Keratinocyte (primary cell): ENCODE measurements at regions not wholly inside any gene's neighbourhood (a gene's known extent, or its start where the extent isn't known, plus 50 kb on each side); places are given as distances from the start of the nearest gene placed in this dataset.

Experiments
- DNase-seq: peaks from one replicate; pipeline ENCODE4 v3.0.0-alpha.2; 2011; ENCODE audit warnings: low read depth, missing footprints, low spot score
- FAIRE-seq: peaks from 2 replicates; lab custom pipeline; 2011; peaks lifted over from hg19 to GRCh38; lab: Jason Lieb, UNC
- H2AFZ ChIP-seq: 2 replicates; pipeline ENCODE4 v1.6.0; 2012; ENCODE audit warnings: low read length, control low read depth, inconsistent platforms; ENCODE audit not compliant: control insufficient read depth
- H3K27ac ChIP-seq: 2 replicates; pipeline ENCODE4 v1.5.1; 2011; ENCODE audit warnings: low read length; ENCODE audit not compliant: control insufficient read depth, insufficient read depth
- H3K27me3 ChIP-seq: 3 replicates; pipeline ENCODE4 v1.6.0; 2011; ENCODE audit warnings: low read length; ENCODE audit not compliant: control insufficient read depth, insufficient read depth; ENCODE audit errors: extremely low read depth
- H3K36me3 ChIP-seq, 2 experiments: 2 replicates in 1 of 2; 3 replicates in 1 of 2; pipeline ENCODE4 v1.5.1; 2011; ENCODE audit warnings: low read length in 2 of 2, mild to moderate bottlenecking in 1 of 2; ENCODE audit not compliant: control insufficient read depth in 2 of 2, insufficient read depth in 2 of 2; ENCODE audit errors: extremely low read depth in 1 of 2
- H3K4me1 ChIP-seq: 3 replicates; pipeline ENCODE4 v1.5.1; 2011; ENCODE audit warnings: low read length; ENCODE audit not compliant: control insufficient read depth, insufficient read depth; ENCODE audit errors: extremely low read depth
- H3K4me2 ChIP-seq: 3 replicates; pipeline ENCODE4 v1.6.0; 2011; ENCODE audit warnings: low read depth, low read length; ENCODE audit not compliant: control insufficient read depth, insufficient read depth; ENCODE audit errors: extremely low read depth
- H3K4me3 ChIP-seq, 3 experiments: fragments of 200-600 bp in 1 of 3; sonication (generic) in 1 of 3; 2 replicates in 2 of 3; 3 replicates in 1 of 3; pipeline ENCODE4 v1.5.1; 2011 to 2016; ENCODE audit warnings: low read length in 3 of 3, mild to moderate bottlenecking in 3 of 3, control low read depth in 2 of 3, inconsistent platforms in 1 of 3, low read depth in 1 of 3, mixed read lengths in 1 of 3, mixed run types in 1 of 3, moderate library complexity in 1 of 3; ENCODE audit not compliant: control insufficient read depth in 2 of 3, insufficient read depth in 2 of 3; ENCODE audit errors: extremely low read depth in 1 of 3
- H3K79me2 ChIP-seq: 2 replicates; pipeline ENCODE4 v1.6.0; 2012; ENCODE audit warnings: low read length; ENCODE audit not compliant: control insufficient read depth, insufficient read depth
- H3K9ac ChIP-seq: 3 replicates; pipeline ENCODE4 v1.6.0; 2011; ENCODE audit warnings: low read length; ENCODE audit not compliant: control insufficient read depth, insufficient read depth; ENCODE audit errors: extremely low read depth
- H3K9me1 ChIP-seq: 3 replicates; pipeline ENCODE4 v1.6.0; 2011; ENCODE audit warnings: low read length; ENCODE audit not compliant: control insufficient read depth, insufficient read depth; ENCODE audit errors: extremely low read depth
- H3K9me3 ChIP-seq: 2 replicates; pipeline ENCODE4 v1.5.1; 2012; ENCODE audit warnings: low read depth, low read length; ENCODE audit not compliant: control insufficient read depth
- H4K20me1 ChIP-seq: 3 replicates; pipeline ENCODE4 v1.6.0; 2011; ENCODE audit warnings: low read length; ENCODE audit not compliant: control insufficient read depth, insufficient read depth; ENCODE audit errors: extremely low read depth
- CTCF ChIP-seq, 3 experiments: IDR thresholded peaks in 1 of 3; conservative IDR thresholded peaks in 1 of 3; optimal IDR thresholded peaks in 1 of 3; 2 replicates in 2 of 3; 3 replicates in 1 of 3; pipeline versions ENCODE3 to v1.5.1; 2011; ENCODE audit warnings: low read length in 3 of 3, mild to moderate bottlenecking in 3 of 3, moderate library complexity in 2 of 3, control low read depth in 1 of 3, inconsistent platforms in 1 of 3; ENCODE audit not compliant: insufficient read depth in 2 of 3; ENCODE audit errors: extremely low read depth in 1 of 3
- EZH2 ChIP-seq: IDR thresholded peaks from one replicate; pipeline ENCODE4 v1.6.1; 2012; ENCODE audit warnings: inconsistent platforms, mild to moderate bottlenecking, low read length, moderate library complexity
- dilution Hi-C: fragments of 300-500 bp; cut with MboI; formaldehyde crosslinking; loops from one replicate; pipeline ENCODE4 v1.7.0; 2020; ENCODE audit warnings: low sequenced_read_pairs; ENCODE audit not compliant: extremely low pct_ligation_motif_present

- Histone ChIP-seq H3K4me1 (no peaks in the 10 kb centered on the region), H3K79me2 (no peaks in the 10 kb centered on the region), H3K9ac (no peak overlapping the region), H3K27ac (no peak overlapping the region), H3K4me3 (no peak overlapping the region), H3K9me3 (no peaks in the 10 kb centered on the region), H3K9me1 (no peaks in the 10 kb centered on the region), H3K27me3 (no peaks in the 10 kb centered on the region), H2AFZ (no peak overlapping the region), H4K20me1 (no peaks in the 10 kb centered on the region), H3K4me2 (no peak overlapping the region), H3K36me3 (no peaks in the 10 kb centered on the region)
- dilution Hi-C loops, result no loop called here
- DNase-seq (no peak), FAIRE-seq (no peak)
- TF ChIP-seq EZH2 (no peak), CTCF (optimal IDR thresholded peaks at IDR 0.05 in 1 of 3, IDR thresholded peaks at IDR 0.05 in 1 of 3, conservative IDR thresholded peaks at IDR 0.05 in 1 of 3; ENCODE audit: extremely low read depth in 1 of 3, insufficient read depth in 2 of 3, low read length in 3 of 3) (no peak)
These were observed 158.1 kb upstream of the B3GAT2 start for GRCh38 chr6:71114986-71115385.

DNA sequence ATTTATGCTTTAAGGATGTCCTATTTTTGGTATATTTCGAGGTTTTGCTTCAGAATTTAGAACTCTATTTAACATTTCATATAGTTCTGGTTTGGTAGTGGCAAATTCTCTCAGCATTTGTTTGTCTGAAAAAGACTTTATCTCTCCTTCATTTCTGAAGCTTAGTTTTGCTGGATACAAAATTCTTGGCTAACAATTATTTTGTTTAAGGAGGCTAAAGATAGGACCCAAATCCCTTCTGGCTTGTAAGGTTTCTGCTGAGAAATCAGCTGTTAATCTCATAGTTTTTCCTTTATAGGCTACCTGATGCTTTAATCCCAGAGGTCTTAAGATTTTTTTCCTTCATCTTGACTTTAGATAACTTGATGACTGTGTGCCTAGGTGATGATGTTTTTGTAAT, 162.7 kb upstream of the B3GAT2 start:
- FAIRE-seq (no peak), DNase-seq (no peak)
- no peaks in the 10 kb centered on the region for H3K36me3 ChIP-seq
- H3K9me3 ChIP-seq, result no peaks in the 10 kb centered on the region
- H3K79me2 ChIP-seq, result no peaks in the 10 kb centered on the region
- no peaks in the 10 kb centered on the region for H3K9me1 ChIP-seq
- dilution Hi-C loops, result no loop called here
- H3K27ac ChIP-seq, result no peak overlapping the region
- TF ChIP-seq EZH2 (no peak), CTCF (optimal IDR thresholded peaks at IDR 0.05 in 1 of 3, IDR thresholded peaks at IDR 0.05 in 1 of 3, conservative IDR thresholded peaks at IDR 0.05 in 1 of 3; ENCODE audit: extremely low read depth in 1 of 3, insufficient read depth in 2 of 3, low read length in 3 of 3) (no peak)
- no peaks in the 10 kb centered on the region for H3K27me3 ChIP-seq
- no peak overlapping the region for H2AFZ ChIP-seq
- no peaks in the 10 kb centered on the region for H3K4me1 ChIP-seq
- no peak overlapping the region for H3K9ac ChIP-seq
- no peaks in the 10 kb centered on the region for H4K20me1 ChIP-seq
- no peak overlapping the region for H3K4me3 ChIP-seq
- no peak overlapping the region for H3K4me2 ChIP-seq
